OCI-LY1 (cell line): ENCODE measurements at regions not wholly inside any gene's neighbourhood (a gene's known extent, or its start where the extent isn't known, plus 50 kb on each side); places are given as distances from the start of the nearest gene placed in this dataset.

Source experiments
- H2AFZ ChIP-seq: fragments of 200-600 bp; sonication (generic), shearing (Covaris generic); 2 replicates; pipeline ENCODE4 v1.6.0; 2014; ENCODE audit warnings: antibody characterized with exemption, mild to moderate bottlenecking, low read length
- H3F3A ChIP-seq: fragments of 200-600 bp; sonication (generic), shearing (Covaris generic); 2 replicates; pipeline ENCODE4 v1.6.0; 2014; ENCODE audit warnings: mild to moderate bottlenecking, antibody characterized with exemption, low read length, moderate library complexity; ENCODE audit not compliant: insufficient read depth
- H3K27ac ChIP-seq: fragments of 200-600 bp; sonication (generic); 2 replicates; pipeline ENCODE4 v1.5.1; 2014; ENCODE audit warnings: low read length, mixed run types, mild to moderate bottlenecking, low read depth; ENCODE audit not compliant: poor library complexity, severe bottlenecking
- H3K27me3 ChIP-seq: fragments of 200-600 bp; sonication (generic); 2 replicates; pipeline ENCODE4 v1.6.0; 2014; ENCODE audit warnings: antibody characterized with exemption, mild to moderate bottlenecking, low read length, moderate library complexity; ENCODE audit not compliant: insufficient read depth
- H3K36me3 ChIP-seq: fragments of 200-600 bp; sonication (generic); 2 replicates; pipeline ENCODE4 v1.6.1; 2014; ENCODE audit warnings: mild to moderate bottlenecking, antibody characterized with exemption, low read length, moderate library complexity, mixed read lengths; ENCODE audit not compliant: insufficient read depth
- H3K4me1 ChIP-seq: fragments of 200-600 bp; sonication (generic); 2 replicates; pipeline ENCODE4 v1.5.1; 2014; ENCODE audit warnings: mild to moderate bottlenecking, low read length, moderate library complexity; ENCODE audit not compliant: insufficient read depth, severe bottlenecking
- H3K4me2 ChIP-seq: fragments of 200-600 bp; sonication (generic), shearing (Covaris generic); 2 replicates; pipeline ENCODE4 v1.6.1; 2014; ENCODE audit warnings: low read length
- H3K4me3 ChIP-seq: fragments of 200-600 bp; sonication (generic); 2 replicates; pipeline ENCODE4 v1.5.1; 2014; ENCODE audit warnings: low read length, low read depth, mild to moderate bottlenecking, mixed read lengths; ENCODE audit not compliant: poor library complexity, severe bottlenecking
- H3K79me2 ChIP-seq: fragments of 200-600 bp; shearing (Covaris generic); 2 replicates; pipeline ENCODE4 v1.6.1; 2016; ENCODE audit warnings: mixed run types, low read length, mixed read lengths; ENCODE audit not compliant: insufficient read depth
- H3K9ac ChIP-seq: fragments of 200-600 bp; sonication (generic), shearing (Covaris generic); 2 replicates; pipeline ENCODE4 v1.6.1; 2014; ENCODE audit warnings: mild to moderate bottlenecking, low read length, mixed read lengths
- H3K9me2 ChIP-seq: fragments of 200-600 bp; sonication (generic), shearing (Covaris generic); 2 replicates; pipeline ENCODE4 v1.6.1; 2014; ENCODE audit warnings: low read depth, mild to moderate bottlenecking, low read length, mixed read lengths
- H3K9me3 ChIP-seq: fragments of 200-600 bp; shearing (Covaris generic); 2 replicates; pipeline ENCODE4 v1.6.1; 2014; ENCODE audit warnings: low read length, mixed read lengths
- H4K20me1 ChIP-seq: fragments of 200-600 bp; sonication (generic), shearing (Covaris generic); 2 replicates; pipeline ENCODE4 v1.6.0; 2016; ENCODE audit warnings: mild to moderate bottlenecking, low read length; ENCODE audit not compliant: insufficient read depth
- CTCF ChIP-seq: fragments of 200-600 bp; sonication (generic), shearing (Covaris generic); IDR thresholded peaks from 2 replicates; pipeline ENCODE4 v1.5.1; 2017; ENCODE audit warnings: mild to moderate bottlenecking, antibody characterized with exemption, low read length, moderate library complexity, mixed read lengths
- EZH2 ChIP-seq: fragments of 200-600 bp; sonication (generic), shearing (Covaris generic); IDR thresholded peaks from 2 replicates; pipeline ENCODE4 v1.8.0; 2017; ENCODE audit warnings: borderline replicate concordance, mixed run types, mild to moderate bottlenecking, antibody characterized with exemption, low read length, moderate library complexity, mixed read lengths

DNA sequence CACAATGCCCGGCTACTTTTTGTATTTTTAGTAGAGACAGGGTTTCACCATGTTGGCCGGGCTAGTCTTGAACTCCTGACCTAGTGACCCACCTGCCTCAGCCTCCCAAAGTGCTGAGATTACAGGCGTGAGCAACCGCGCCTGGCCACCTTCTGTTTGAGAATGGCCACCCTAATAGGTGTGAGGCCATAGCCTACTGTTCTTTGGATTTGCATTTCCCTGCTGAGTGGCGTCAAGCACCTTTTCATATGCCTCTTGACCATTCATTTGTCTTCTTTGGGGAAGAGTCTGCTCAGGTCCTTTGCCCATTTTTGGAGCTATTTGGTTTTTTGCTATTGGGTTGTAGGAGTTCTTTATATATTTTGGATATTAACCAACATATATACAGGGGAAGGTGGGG is 276.7 kb downstream of the PARN start:
- Histone ChIP-seq H3K27me3 (peaks cover 3% of the 10 kb centered on the region; the same call in 1 of the 2 replicates), H4K20me1 (no peaks in the 10 kb centered on the region), H3K9me2 (no peaks in the 10 kb centered on the region), H3K27ac (no peak overlapping the region), H3K79me2 (no peaks in the 10 kb centered on the region), H3F3A (peaks cover 4% of the 10 kb centered on the region; the same call in 1 of the 2 replicates), H3K4me1 (peaks cover 12% of the 10 kb centered on the region), H3K9ac (no peak overlapping the region), H3K36me3 (no peaks in the 10 kb centered on the region), H3K9me3 (no peaks in the 10 kb centered on the region), H3K4me3 (no peak overlapping the region), H2AFZ (no peak overlapping the region), H3K4me2 (no peak overlapping the region)
- TF ChIP-seq EZH2: no peak
- TF ChIP-seq CTCF: no peak

DNA sequence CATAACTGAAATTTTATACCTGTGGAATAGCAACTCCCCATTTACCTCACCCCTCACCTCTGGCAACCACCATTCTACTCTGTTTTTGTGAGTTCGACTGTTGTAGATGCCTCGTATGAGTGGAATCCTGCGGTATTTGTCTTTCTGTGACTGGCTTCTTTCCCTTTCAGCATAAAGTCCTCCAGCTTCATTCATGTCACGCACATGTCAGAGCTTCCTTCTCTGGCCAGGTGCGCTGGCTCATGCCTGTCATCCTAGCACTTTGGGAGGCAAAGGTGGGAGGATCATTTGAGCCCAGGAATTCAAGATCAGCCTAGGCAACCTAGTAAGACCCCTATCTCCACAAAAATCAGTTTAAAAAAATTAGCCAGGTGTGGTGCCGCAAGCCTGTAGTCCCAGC is 278.4 kb downstream of the PARN start:
- peaks cover 3% of the 10 kb centered on the region; the same call in 1 of the 2 replicates for H3K27me3 ChIP-seq
- H3K79me2 ChIP-seq: no peaks in the 10 kb centered on the region
- peaks cover 12% of the 10 kb centered on the region for H3K4me1 ChIP-seq
- no peaks in the 10 kb centered on the region for H4K20me1 ChIP-seq
- H3F3A ChIP-seq: peaks cover 4% of the 10 kb centered on the region; the same call in 1 of the 2 replicates
- no peaks in the 10 kb centered on the region for H3K36me3 ChIP-seq
- TF ChIP-seq EZH2: no peak
- no peak for TF ChIP-seq CTCF
- H2AFZ ChIP-seq: no peak overlapping the region
- no peaks in the 10 kb centered on the region for H3K9me3 ChIP-seq
- H3K4me2 ChIP-seq: no peak overlapping the region
- H3K27ac ChIP-seq: no peak overlapping the region
- H3K4me3 ChIP-seq: no peak overlapping the region
- no peak overlapping the region for H3K9ac ChIP-seq
- no peaks in the 10 kb centered on the region for H3K9me2 ChIP-seq

DNA sequence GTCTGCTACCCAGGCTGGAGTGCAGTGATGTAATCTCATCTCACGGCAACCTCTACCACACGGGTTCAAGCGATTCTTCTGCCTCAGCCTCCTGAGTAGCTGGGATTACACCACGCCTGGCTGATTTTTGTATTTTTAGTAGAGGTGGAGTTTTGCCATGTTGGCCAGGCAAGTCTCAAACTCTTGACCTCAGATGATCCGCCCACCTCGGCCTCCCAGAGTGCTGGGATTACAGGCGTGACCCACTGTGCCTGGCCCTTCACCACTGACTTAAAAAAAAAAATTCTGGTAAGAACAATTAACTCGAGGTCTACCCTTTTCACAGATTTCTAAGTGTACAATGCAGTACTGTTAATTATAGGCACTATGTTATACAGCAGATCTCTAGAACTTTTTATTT is 279.4 kb downstream of the PARN start:
- Histone ChIP-seq H3K9ac (no peak overlapping the region), H3K27me3 (no peaks in the 10 kb centered on the region; the same call in 1 of the 2 replicates), H4K20me1 (no peaks in the 10 kb centered on the region), H2AFZ (no peak overlapping the region), H3K27ac (no peak overlapping the region), H3K4me1 (peaks cover 12% of the 10 kb centered on the region), H3K79me2 (no peaks in the 10 kb centered on the region), H3K4me2 (no peak overlapping the region), H3K9me2 (no peaks in the 10 kb centered on the region), H3K9me3 (no peaks in the 10 kb centered on the region), H3F3A (peaks cover 4% of the 10 kb centered on the region; the same call in 1 of the 2 replicates), H3K4me3 (no peak overlapping the region), H3K36me3 (no peaks in the 10 kb centered on the region)
- TF ChIP-seq EZH2 (no peak), CTCF (no peak)
